ENCODE measurements at regions not wholly inside any gene's neighbourhood (a gene's known extent, or its start where the extent isn't known, plus 50 kb on each side); places are given as distances from the start of the nearest gene placed in this dataset.
"Not testable (repeated sequence)": the region's sequence is repeated elsewhere in the genome, so short reads cannot be mapped to it uniquely, and the experiment has no call there.

DNA sequence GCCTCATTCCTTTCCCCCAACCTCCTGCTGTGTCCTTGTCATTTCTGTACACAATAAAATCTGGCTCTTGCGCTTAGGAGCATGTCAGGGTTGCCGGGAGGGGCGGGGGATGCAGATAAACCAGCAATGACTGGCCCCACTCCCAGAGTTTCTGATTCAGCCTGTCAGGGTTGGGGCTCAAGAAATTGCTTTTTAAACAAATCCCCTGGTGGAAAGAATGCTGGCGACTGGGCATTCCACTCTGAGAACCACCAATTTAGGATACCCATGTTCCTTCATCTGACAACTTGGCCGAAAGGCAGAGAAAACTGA is 376.4 kb downstream of the TCERG1L start:
- ATAC-seq (peak in 3 of 4 donors; percentile 18 to 61 (median 57)), DNase-seq (no peak)
- 13 to 39% (median 35%) methylated on average over 5 of the region's 5 CpGs for WGBS, 4 donors
- H3K4me1 ChIP-seq, result peaks cover 0 to 10% (median 0%) of the 10 kb centered on the region in 12 donors
- H3K4me3 ChIP-seq, result no peak overlapping the region
- peaks cover 0 to 6% (median 0%) of the 10 kb centered on the region in 9 donors for H3K27me3 ChIP-seq
- intact Hi-C loops (cut with DNase I), result no loop called here
- no peaks in the 10 kb centered on the region for H3K9me3 ChIP-seq
- TF ChIP-seq CTCF (IDR thresholded peaks at IDR 0.05), result no peak
- TF ChIP-seq POLR2A (IDR thresholded peaks at IDR 0.05), result no peak
- H3K36me3 ChIP-seq, result no peaks in the 10 kb centered on the region
- no peak overlapping the region for H3K27ac ChIP-seq

DNA sequence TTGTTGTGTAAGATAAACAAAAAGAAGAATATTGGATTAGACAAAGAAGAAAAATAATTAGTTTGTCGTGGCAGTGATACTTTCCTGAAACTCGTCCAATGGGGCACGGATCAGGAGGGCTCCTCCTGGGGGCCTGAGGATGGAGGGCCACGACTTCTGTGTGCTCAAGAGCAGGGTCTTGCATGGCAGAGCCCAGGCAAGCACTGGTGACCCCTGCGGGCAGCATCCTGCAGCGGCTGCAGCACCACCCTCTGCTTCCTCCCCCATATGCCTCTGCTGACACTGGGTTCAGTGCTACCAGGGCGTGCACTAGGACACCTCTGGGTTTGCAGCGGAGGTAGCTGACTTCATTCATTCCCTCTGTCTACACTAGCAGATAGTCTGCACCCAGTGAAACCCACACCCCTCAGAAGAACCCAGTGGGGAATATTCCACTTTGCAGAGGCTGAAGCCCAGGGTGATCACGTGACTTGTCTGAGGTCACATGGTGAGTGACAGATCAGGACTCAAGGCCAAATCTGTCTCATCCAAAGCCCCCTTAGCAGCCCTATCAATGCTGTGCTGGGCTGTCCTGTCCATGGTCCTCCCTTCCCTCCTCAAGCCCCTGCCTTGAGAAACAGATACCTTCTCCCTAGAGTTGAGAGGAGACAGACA is 375.5 kb downstream of the TCERG1L start:
- Histone ChIP-seq H3K4me1 (peaks cover 0 to 10% (median 0%) of the 10 kb centered on the region in 12 donors), H3K27me3 (peaks cover 0 to 10% (median 0%) of the 10 kb centered on the region in 9 donors), H3K27ac (no peak overlapping the region), H3K4me3 (no peak overlapping the region), H3K9me3 (no peaks in the 10 kb centered on the region), H3K36me3 (no peaks in the 10 kb centered on the region)
- ATAC-seq (no peak), DNase-seq (no peak)
- WGBS, 4 donors, result 60 to 72% (median 64%) methylated on average over 7 to 9 of the region's 9 CpGs
- no peak for TF ChIP-seq CTCF (IDR thresholded peaks at IDR 0.05)
- TF ChIP-seq POLR2A (IDR thresholded peaks at IDR 0.05), result no peak
- intact Hi-C loops (cut with DNase I), result no loop called here

DNA sequence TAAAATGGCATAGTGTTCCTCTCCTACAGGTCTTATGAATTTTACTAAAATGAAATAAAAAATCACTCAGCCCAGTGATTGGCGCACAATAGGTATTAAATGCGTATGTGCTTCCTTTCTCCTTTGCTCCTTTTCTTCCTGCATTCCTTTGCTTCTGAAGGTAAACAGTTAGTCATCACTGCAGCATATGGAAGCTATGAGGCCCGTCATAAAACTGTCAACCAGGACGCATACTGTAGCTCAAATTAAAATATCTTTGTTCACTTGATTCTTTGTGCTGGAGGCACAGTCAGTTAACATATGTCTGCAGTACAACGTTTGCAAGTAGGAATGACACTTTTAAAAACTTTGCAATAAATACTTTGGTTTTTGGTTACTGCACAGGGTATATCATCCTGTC is 374.7 kb downstream of the TCERG1L start:
- Histone ChIP-seq H3K4me3 (no peak overlapping the region), H3K36me3 (no peaks in the 10 kb centered on the region), H3K4me1 (peaks cover 0 to 10% (median 0%) of the 10 kb centered on the region in 12 donors), H3K27ac (no peak overlapping the region), H3K9me3 (no peaks in the 10 kb centered on the region), H3K27me3 (peaks cover 0 to 7% (median 0%) of the 10 kb centered on the region in 9 donors)
- 76 to 80% (median 78%) methylated on average over 5 of the region's 5 CpGs for WGBS, 4 donors
- TF ChIP-seq CTCF (IDR thresholded peaks at IDR 0.05), result no peak
- no peak for TF ChIP-seq POLR2A (IDR thresholded peaks at IDR 0.05)
- intact Hi-C loops (cut with DNase I), result no loop called here
- DNase-seq (no peak), ATAC-seq (no peak)

- H3K27me3 ChIP-seq, result peaks cover 0 to 10% (median 0%) of the 10 kb centered on the region in 9 donors
- peaks cover 0 to 10% (median 0%) of the 10 kb centered on the region in 12 donors for H3K4me1 ChIP-seq
- DNase-seq (no peak), ATAC-seq (no peak)
- no peak overlapping the region for H3K4me3 ChIP-seq
- no peaks in the 10 kb centered on the region for H3K36me3 ChIP-seq
- WGBS, 4 donors, result 86 to 94% (median 91%) methylated on average over 11 of the region's 11 CpGs
- intact Hi-C loops (cut with DNase I), result no loop called here
- TF ChIP-seq CTCF (IDR thresholded peaks at IDR 0.05) (no peak), POLR2A (IDR thresholded peaks at IDR 0.05) (no peak)
- H3K27ac ChIP-seq, result no peak overlapping the region
- no peaks in the 10 kb centered on the region for H3K9me3 ChIP-seq
Observed at GRCh38 chr10:130938051-130938450, 373.5 kb downstream of the TCERG1L start.

- ATAC-seq; DNase-seq; H3K4me3 ChIP-seq; H3K4me1 ChIP-seq; H3K9me3 ChIP-seq; H3K27ac ChIP-seq; intact Hi-C loops (cut with DNase I); H3K36me3 ChIP-seq: not testable (repeated sequence)
- peaks cover 0 to 12% (median 0%) of the 10 kb centered on the region in 9 donors for H3K27me3 ChIP-seq
- 84 to 86% (median 85%) methylated on average over 7 of the region's 7 CpGs for WGBS, 4 donors
Observed at GRCh38 chr10:130938891-130939290, 372.6 kb downstream of the TCERG1L start.
